AG04449 (cell line): ENCODE measurements at regions not wholly inside any gene's neighbourhood (a gene's known extent, or its start where the extent isn't known, plus 50 kb on each side); places are given as distances from the start of the nearest gene placed in this dataset.

ENCODE experiments used
- CTCF ChIA-PET: fragments of 350-600 bp; formaldehyde crosslinking; extraction: SDS; loops from one replicate; lab custom pipeline; 2021; ENCODE audit warnings: antibody characterized with exemption; lab: Yijun Ruan, JAX
- POLR2A ChIA-PET: fragments of 400-600, 350-600 bp; formaldehyde crosslinking; extraction: SDS; loops from one replicate; lab custom pipeline; 2020; ENCODE audit warnings: antibody characterized with exemption, inconsistent platforms; lab: Yijun Ruan, JAX
- DNase-seq: peaks from one replicate; pipeline ENCODE4 v3.0.0-alpha.2; 2010; ENCODE audit warnings: low read depth, low spot score
- H3K4me3 ChIP-seq: 2 replicates; pipeline ENCODE4 v1.5.1; 2011; ENCODE audit warnings: low read depth, mild to moderate bottlenecking, control low read depth, low read length
- TF ChIP-seq, protein P1 (sequence below): IDR thresholded peaks from one replicate; pipeline ENCODE4 v1.5.1; 2011; ENCODE audit warnings: mild to moderate bottlenecking, moderate library complexity, low read length, control low read depth, inconsistent platforms; ENCODE audit not compliant: insufficient read depth; ENCODE audit errors: missing control alignments

DNA sequence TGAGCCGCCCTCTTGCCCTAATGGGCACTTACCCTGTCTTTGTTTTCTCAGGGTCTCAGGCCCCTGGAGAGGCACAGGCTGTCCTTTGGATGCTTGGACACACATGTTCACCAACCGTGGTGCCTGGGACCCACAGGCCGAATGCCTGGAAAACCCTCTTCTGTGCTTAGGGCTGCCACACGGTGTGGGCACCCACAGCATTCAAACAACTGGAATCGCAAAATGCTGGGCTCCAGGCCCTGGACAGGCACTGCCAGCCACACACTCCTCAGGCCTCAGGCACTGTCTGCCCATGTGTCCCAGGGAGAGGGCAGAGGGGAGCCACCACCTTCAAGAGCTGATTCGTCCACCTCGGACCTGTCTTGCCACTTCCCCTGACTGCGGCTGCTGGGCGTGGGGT lies 123.1 kb upstream of the ACKR3 start:
- DNase-seq, result no peak
- ChIA-PET POLR2A (no interaction called here), CTCF (no interaction called here)
- H3K4me3 ChIP-seq, result no peak overlapping the region
- TF ChIP-seq, protein P1, sequence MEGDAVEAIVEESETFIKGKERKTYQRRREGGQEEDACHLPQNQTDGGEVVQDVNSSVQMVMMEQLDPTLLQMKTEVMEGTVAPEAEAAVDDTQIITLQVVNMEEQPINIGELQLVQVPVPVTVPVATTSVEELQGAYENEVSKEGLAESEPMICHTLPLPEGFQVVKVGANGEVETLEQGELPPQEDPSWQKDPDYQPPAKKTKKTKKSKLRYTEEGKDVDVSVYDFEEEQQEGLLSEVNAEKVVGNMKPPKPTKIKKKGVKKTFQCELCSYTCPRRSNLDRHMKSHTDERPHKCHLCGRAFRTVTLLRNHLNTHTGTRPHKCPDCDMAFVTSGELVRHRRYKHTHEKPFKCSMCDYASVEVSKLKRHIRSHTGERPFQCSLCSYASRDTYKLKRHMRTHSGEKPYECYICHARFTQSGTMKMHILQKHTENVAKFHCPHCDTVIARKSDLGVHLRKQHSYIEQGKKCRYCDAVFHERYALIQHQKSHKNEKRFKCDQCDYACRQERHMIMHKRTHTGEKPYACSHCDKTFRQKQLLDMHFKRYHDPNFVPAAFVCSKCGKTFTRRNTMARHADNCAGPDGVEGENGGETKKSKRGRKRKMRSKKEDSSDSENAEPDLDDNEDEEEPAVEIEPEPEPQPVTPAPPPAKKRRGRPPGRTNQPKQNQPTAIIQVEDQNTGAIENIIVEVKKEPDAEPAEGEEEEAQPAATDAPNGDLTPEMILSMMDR, result no peak

DNA sequence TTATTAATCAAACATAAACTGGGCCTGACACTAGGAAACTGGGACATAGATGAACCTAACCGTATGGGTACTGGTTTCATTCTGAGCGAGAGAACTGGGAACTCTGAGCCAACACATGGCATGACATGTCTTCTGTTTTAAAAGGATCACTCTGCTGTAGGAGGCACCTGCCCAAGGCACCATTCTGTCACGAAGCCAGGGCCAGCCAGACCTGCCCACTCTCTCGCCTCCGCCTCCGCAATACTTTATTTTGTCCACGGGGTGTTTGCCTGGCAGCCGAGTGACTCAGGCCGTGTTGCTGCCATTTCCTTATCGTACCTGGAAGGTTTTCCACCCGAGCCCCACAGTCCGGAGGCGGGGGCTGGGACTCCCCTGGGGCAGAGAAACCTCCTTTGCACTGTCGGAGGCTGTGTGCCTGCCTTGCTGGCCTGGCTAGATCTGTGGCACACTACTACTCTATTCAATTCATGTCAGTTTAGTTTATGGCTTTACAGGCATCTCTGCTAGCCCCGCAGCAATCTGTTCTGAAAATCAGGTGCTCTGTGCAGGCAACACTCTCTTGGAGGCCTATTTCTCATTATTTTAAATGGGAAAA lies 120.4 kb upstream of the ACKR3 start:
- TF ChIP-seq, protein P1, result no peak
- POLR2A ChIA-PET, result no interaction called here
- no peak overlapping the region for H3K4me3 ChIP-seq
- no peak for DNase-seq
- CTCF ChIA-PET, result no interaction called here

DNA sequence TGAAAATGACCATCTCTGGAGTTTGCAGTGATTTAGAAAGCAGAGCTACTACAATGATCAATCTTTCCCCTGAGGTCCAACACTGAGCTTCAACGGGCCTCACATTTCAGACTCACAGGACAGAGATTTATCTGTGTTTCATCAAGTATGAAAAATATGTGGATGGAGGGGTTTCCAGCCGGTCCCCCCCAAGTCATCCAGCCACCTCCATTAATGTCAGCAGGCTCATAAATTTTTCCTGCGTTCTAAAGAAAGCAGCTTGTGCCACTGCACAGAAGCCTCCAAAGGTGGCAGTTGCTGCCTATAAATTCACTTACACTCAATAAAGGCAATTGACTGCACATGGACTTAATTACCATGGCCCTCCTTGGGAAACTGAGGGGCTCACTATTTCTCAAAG lies 117.4 kb upstream of the ACKR3 start:
- POLR2A ChIA-PET, result no interaction called here
- CTCF ChIA-PET, result no interaction called here

DNA sequence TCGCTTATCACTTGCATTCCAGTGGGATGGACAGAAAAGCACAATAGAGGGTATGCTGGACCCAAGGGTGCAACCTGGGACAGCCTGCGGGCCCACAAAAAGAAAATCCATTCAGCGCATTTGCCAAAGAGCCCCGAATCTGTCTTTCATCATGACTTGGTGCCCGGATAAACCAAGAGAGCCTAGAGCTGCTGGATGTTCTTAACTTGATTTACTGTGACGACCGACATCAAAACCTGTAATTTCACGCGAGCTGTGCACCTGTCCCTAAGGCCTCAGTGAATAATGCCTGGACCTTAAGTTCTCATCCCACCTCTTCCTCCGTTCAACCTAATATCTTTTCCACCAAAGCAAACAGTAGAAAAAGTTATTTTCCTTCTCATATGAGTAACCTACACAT lies 115.5 kb upstream of the ACKR3 start:
- CTCF ChIA-PET, result interaction anchor here (1.0 kb wide), 1 partner anchor 572 kb away, joined by 4 read pairs; no protein-coding TSS in a partner anchor
- H3K4me3 ChIP-seq, result no peak overlapping the region
- no peak for DNase-seq
- POLR2A ChIA-PET, result no interaction called here
- TF ChIP-seq, protein P1, result no peak

More for the DNA sequence above, 117.4 kb upstream of the ACKR3 start:
- H3K4me3 ChIP-seq, result no peak overlapping the region
- DNase-seq, result no peak
- TF ChIP-seq, protein P1, result no peak

GRCh38 chr2:236459393-236459792 lies 110.2 kb upstream of the ACKR3 start:
- ChIA-PET POLR2A (interaction anchor here (0.6 kb wide), 1 partner anchor 244 kb away, joined by 3 read pairs; no protein-coding TSS in a partner anchor), CTCF (no interaction called here)
- no peak overlapping the region for H3K4me3 ChIP-seq
- TF ChIP-seq, protein P1, result no peak
- no peak for DNase-seq

- no peak for DNase-seq
- ChIA-PET POLR2A (no interaction called here), CTCF (no interaction called here)
- H3K4me3 ChIP-seq, result no peak overlapping the region
- TF ChIP-seq, protein P1, result no peak
Observed at GRCh38 chr2:236464140-236464539, 105.5 kb upstream of the ACKR3 start.
